ENCODE measurements at regions not wholly inside any gene's neighbourhood (a gene's known extent, or its start where the extent isn't known, plus 50 kb on each side); places are given as distances from the start of the nearest gene placed in this dataset.
"Not testable (repeated sequence)": the region's sequence is repeated elsewhere in the genome, so short reads cannot be mapped to it uniquely, and the experiment has no call there.

DNA sequence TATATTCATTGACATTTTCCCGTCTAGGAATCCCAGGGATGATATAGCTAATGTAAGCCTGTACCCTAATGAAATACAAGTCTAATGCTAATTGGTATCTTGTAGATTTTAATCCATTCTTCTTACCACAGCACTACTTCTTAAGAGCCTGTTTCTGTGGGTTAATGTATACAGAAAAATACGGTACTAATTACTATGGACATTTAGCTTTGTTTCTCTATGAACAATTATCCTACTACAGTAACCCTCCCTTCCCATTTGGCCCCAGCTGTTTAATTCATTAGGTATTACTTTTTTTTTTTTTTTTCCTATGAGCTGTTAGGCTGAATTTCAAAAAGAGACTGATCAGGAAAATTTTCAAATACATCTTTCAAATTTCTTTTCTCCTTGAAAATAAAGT, 245.1 kb upstream of the SLC7A11 start:
- Histone ChIP-seq H3K4me2 (ENCODE audit: low read length) (no peak overlapping the region), H3K9me3 (replicated peaks; ENCODE audit: low read length) (no peaks in the 10 kb centered on the region), H3K27me3 (ENCODE audit: control insufficient read depth, insufficient read depth, low read length) (no peaks in the 10 kb centered on the region), H3K4me3 (ENCODE audit: low read length) (no peak overlapping the region), H3K4me1 (ENCODE audit: control insufficient read depth, insufficient read depth, low read length) (peaks cover 9% of the 10 kb centered on the region), H3K9ac (ENCODE audit: low read depth, low read length) (no peak overlapping the region), H3K36me3 (ENCODE audit: insufficient read depth, low read length) (no peaks in the 10 kb centered on the region)

DNA sequence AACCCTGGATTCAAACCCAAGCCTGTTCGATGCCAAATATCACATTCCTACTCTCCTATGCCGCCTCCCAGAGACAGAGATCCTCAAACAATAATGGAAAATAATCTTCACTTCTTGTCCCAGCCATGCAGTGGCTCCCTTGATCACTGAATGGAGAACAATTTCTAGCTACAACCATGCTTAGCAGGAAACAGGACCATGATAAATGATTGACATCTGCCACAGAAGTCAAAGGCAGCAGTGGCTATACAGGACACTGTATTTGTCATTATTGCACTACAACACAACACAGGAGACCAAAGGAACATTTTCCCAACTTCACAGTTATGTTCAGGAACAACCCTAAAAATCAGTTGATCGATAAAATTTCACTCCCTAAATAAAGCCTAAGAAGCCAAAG, 243.3 kb upstream of the SLC7A11 start:
- H3K4me3 ChIP-seq (ENCODE audit: low read length) = no peak overlapping the region
- no peaks in the 10 kb centered on the region for H3K27me3 ChIP-seq (ENCODE audit: control insufficient read depth, insufficient read depth, low read length)
- no peaks in the 10 kb centered on the region for H3K9me3 ChIP-seq (replicated peaks; ENCODE audit: low read length)
- no peak overlapping the region for H3K4me2 ChIP-seq (ENCODE audit: low read length)
- H3K36me3 ChIP-seq (ENCODE audit: insufficient read depth, low read length) = no peaks in the 10 kb centered on the region
- H3K4me1 ChIP-seq (ENCODE audit: control insufficient read depth, insufficient read depth, low read length) = peaks cover 9% of the 10 kb centered on the region
- no peak overlapping the region for H3K9ac ChIP-seq (ENCODE audit: low read depth, low read length)

DNA sequence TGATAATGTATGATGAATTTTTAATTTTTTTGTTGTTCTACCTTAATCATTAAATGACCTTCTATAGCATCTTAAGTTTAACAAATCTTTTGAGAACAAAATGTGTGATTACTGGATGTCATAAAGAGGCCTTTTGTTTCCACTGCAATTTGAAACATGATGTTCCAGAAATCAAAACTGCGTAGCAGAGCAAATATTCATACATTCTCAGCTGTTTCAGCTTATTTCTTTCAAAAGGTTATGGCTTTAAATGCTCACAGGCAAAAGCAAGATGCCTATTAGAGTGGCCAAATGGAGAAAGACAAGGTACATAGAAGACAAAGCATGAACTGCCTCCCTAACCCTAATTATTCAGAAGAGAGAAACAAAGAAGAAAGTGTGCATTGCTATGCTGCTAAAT, 233.0 kb upstream of the SLC7A11 start:
- Histone ChIP-seq H3K4me1 (ENCODE audit: control insufficient read depth, insufficient read depth, low read length) (no peaks in the 10 kb centered on the region), H3K36me3 (ENCODE audit: insufficient read depth, low read length) (no peaks in the 10 kb centered on the region), H3K4me2 (ENCODE audit: low read length) (no peak overlapping the region), H3K4me3 (ENCODE audit: low read length) (no peak overlapping the region), H3K27me3 (ENCODE audit: control insufficient read depth, insufficient read depth, low read length) (no peaks in the 10 kb centered on the region), H3K9me3 (replicated peaks; ENCODE audit: low read length) (no peaks in the 10 kb centered on the region), H3K9ac (ENCODE audit: low read depth, low read length) (no peak overlapping the region)

DNA sequence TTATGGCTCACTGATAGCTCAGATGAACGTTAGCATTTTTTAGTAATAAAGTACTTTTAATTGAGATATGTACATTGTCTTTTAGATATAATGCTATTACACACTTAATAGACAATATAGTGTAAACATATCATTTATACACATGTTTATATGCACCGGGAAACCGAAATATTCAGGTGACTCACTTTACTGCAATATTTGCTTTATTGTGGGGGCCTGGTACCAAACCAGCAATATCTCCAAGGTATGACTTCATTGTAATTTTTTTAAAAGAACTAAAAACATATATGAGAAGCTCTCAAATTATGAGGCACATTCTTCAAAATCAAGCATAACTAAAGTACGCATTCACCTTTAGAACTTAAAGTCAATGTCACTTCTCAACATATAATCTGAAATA, 231.2 kb upstream of the SLC7A11 start:
- no peaks in the 10 kb centered on the region for H3K4me1 ChIP-seq (ENCODE audit: control insufficient read depth, insufficient read depth, low read length)
- no peak overlapping the region for H3K9ac ChIP-seq (ENCODE audit: low read depth, low read length)
- no peak overlapping the region for H3K4me2 ChIP-seq (ENCODE audit: low read length)
- H3K4me3 ChIP-seq (ENCODE audit: low read length) = no peak overlapping the region
- no peaks in the 10 kb centered on the region for H3K36me3 ChIP-seq (ENCODE audit: insufficient read depth, low read length)
- H3K9me3 ChIP-seq (replicated peaks; ENCODE audit: low read length) = no peaks in the 10 kb centered on the region
- no peaks in the 10 kb centered on the region for H3K27me3 ChIP-seq (ENCODE audit: control insufficient read depth, insufficient read depth, low read length)

DNA sequence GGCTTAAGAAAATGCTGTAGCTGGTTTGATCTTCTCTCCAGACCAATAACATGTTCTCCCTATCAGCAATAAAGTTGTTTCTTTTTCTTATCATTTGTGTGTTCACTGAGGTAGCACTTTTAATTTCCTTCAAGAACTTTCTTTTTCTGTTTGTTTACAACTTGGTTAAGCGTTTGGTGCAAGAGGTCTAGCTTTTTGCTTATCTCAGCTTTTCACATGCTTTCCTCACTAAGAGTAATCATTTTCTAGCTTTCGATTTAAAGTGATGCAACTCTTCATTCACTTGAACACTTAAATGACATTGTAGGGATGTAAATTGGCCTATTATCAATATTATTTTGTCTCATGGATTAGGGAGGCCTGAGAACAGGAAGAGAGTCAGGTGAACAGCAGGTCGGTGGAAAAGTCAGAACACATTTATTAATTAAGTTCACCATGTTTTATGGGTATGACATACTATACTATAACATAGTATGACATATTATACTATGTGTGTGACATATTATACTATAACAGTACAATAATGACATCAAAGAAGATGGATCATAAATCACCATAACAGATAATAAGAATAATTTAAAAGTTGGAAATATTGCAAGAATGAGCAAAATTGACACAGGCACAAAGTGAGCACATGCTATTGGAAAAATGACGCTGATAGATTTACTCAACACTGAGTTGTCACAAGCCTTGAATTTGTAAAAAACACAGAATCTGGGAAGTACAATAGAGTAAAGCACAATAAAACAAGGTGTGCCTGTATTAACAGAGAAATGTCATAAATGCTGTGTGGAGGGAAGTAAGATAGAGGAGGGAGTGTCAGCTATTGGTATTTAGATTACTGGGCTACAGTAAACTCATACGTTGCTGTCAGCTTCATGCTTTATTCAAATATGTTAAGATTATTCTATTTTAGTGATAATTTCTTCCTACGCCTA, 218.6 kb upstream of the SLC7A11 start:
- Histone ChIP-seq H3K9me3 (replicated peaks; ENCODE audit: low read length) (no peaks in the 10 kb centered on the region), H3K4me3 (ENCODE audit: low read length) (no peak overlapping the region), H3K27me3 (ENCODE audit: control insufficient read depth, insufficient read depth, low read length) (no peaks in the 10 kb centered on the region), H3K4me2 (ENCODE audit: low read length) (no peak overlapping the region), H3K36me3 (ENCODE audit: insufficient read depth, low read length) (no peaks in the 10 kb centered on the region), H3K4me1 (ENCODE audit: control insufficient read depth, insufficient read depth, low read length) (no peaks in the 10 kb centered on the region), H3K9ac (ENCODE audit: low read depth, low read length) (no peak overlapping the region)

DNA sequence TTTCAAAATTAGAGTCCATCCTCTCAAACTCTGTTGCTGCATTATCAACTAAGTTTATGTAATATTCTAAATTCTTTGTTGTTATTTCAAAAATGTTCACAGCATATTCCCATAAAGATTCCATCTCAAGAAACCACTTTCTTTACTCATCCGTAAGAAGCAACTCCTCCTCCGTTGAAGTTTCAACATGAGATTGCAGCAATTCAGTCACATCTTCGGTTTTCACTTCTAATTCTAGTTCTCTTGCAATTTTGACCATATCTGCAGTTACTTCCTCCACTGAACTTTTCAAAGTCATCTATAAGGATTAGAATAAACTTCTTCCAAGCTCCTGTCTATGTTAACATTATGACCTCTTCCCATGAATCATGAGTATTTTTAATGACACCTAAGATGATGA, 216.6 kb upstream of the SLC7A11 start:
- Histone ChIP-seq H3K9me3 (replicated peaks; ENCODE audit: low read length) (no peaks in the 10 kb centered on the region), H3K4me3 (ENCODE audit: low read length) (no peak overlapping the region), H3K9ac (ENCODE audit: low read depth, low read length) (no peak overlapping the region), H3K4me2 (ENCODE audit: low read length) (no peak overlapping the region), H3K4me1 (ENCODE audit: control insufficient read depth, insufficient read depth, low read length) (no peaks in the 10 kb centered on the region), H3K27me3 (ENCODE audit: control insufficient read depth, insufficient read depth, low read length) (no peaks in the 10 kb centered on the region), H3K36me3 (ENCODE audit: insufficient read depth, low read length) (no peaks in the 10 kb centered on the region)

DNA sequence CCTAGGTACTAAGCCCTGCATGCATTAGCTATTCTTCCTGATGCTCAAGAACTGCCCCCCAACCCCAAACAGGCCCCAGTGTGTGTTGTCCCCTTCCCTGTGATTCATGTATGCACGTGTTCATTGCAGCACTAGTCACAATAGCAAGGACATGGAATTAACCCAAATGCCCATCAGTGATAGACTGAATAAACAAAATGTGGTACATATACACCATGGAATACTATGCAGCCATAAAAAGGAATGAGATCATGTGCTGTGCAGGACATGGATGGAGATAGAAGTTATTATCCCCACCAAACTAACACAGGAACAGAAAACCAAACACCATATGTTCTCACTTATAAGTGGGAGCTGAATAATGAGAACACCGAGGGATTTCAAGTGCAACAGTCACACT, 214.2 kb upstream of the SLC7A11 start:
- not testable (repeated sequence) for H3K4me2 ChIP-seq (ENCODE audit: low read length); H3K4me3 ChIP-seq (ENCODE audit: low read length); H3K9ac ChIP-seq (ENCODE audit: low read depth, low read length); H3K27me3 ChIP-seq (ENCODE audit: control insufficient read depth, insufficient read depth, low read length); H3K9me3 ChIP-seq (replicated peaks; ENCODE audit: low read length); H3K4me1 ChIP-seq (ENCODE audit: control insufficient read depth, insufficient read depth, low read length); H3K36me3 ChIP-seq (ENCODE audit: insufficient read depth, low read length)

DNA sequence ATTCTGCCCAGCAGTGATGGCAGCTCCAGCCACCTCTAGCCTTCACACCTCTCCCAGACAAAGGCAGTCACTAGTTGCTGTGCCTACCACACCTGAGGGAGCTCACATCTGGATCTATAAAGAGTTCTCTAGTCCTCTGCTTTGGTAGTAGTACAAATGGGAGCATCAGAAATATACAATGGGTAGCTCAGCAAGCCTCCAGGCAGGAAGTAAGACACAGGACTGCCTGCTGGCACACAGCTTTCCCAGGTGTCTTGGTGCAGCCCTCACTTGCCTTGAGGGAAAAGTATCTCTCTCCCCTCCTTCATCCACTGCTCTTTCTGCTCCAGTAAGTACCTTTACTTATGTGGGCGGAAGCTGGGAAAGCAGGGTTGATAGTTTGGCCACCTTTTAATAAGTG, 212.9 kb upstream of the SLC7A11 start:
- Histone ChIP-seq H3K4me3 (ENCODE audit: low read length) (no peak overlapping the region), H3K9me3 (replicated peaks; ENCODE audit: low read length) (no peaks in the 10 kb centered on the region), H3K4me1 (ENCODE audit: control insufficient read depth, insufficient read depth, low read length) (no peaks in the 10 kb centered on the region), H3K9ac (ENCODE audit: low read depth, low read length) (no peak overlapping the region), H3K4me2 (ENCODE audit: low read length) (no peak overlapping the region), H3K36me3 (ENCODE audit: insufficient read depth, low read length) (no peaks in the 10 kb centered on the region), H3K27me3 (ENCODE audit: control insufficient read depth, insufficient read depth, low read length) (no peaks in the 10 kb centered on the region)

DNA sequence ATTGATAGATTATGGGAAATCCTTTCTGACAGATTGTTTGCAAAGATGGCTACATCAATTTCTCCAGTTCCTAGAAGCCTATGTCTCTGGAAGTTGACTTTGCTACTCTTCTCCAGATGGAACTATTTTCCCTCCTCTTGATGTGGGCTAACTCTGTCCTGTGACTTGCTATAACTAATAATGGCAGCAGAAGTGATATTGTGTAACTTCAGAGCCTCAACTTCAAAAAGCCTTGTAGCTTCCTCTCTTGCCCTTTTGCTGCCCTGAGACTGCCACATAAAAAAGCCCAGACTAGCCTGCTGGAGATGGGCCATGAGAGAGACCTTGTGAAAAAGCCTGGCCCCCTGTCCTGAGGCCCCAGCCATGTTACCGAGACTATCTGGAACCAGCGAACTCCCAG, 210.7 kb upstream of the SLC7A11 start:
- Histone ChIP-seq H3K9me3 (replicated peaks; ENCODE audit: low read length) (no peaks in the 10 kb centered on the region), H3K4me1 (ENCODE audit: control insufficient read depth, insufficient read depth, low read length) (no peaks in the 10 kb centered on the region), H3K9ac (ENCODE audit: low read depth, low read length) (no peak overlapping the region), H3K4me2 (ENCODE audit: low read length) (no peak overlapping the region), H3K36me3 (ENCODE audit: insufficient read depth, low read length) (no peaks in the 10 kb centered on the region), H3K27me3 (ENCODE audit: control insufficient read depth, insufficient read depth, low read length) (no peaks in the 10 kb centered on the region), H3K4me3 (ENCODE audit: low read length) (no peak overlapping the region)

DNA sequence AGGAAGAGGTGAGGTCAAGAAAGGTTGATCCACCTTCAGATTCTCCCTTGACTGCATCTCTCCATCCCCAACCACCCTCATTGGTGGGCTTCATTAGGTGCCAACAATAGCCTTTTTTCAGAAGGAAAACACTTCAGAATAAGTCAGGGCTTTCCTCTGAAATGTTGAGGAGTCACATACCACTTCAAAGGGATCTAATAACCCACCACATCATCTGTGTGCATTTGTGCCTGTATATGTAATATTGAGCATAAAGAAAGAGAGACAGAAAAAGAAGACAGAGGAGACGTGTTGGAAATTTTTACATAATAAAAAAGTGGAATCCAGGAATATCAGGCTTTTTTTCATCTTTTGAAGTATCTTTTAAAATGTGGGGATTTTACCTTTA, 209.1 kb upstream of the SLC7A11 start:
- H3K4me2 ChIP-seq (ENCODE audit: low read length) = no peak overlapping the region
- no peaks in the 10 kb centered on the region for H3K4me1 ChIP-seq (ENCODE audit: control insufficient read depth, insufficient read depth, low read length)
- no peak overlapping the region for H3K9ac ChIP-seq (ENCODE audit: low read depth, low read length)
- no peak overlapping the region for H3K4me3 ChIP-seq (ENCODE audit: low read length)
- no peaks in the 10 kb centered on the region for H3K9me3 ChIP-seq (replicated peaks; ENCODE audit: low read length)
- H3K27me3 ChIP-seq (ENCODE audit: control insufficient read depth, insufficient read depth, low read length) = no peaks in the 10 kb centered on the region
- no peaks in the 10 kb centered on the region for H3K36me3 ChIP-seq (ENCODE audit: insufficient read depth, low read length)

DNA sequence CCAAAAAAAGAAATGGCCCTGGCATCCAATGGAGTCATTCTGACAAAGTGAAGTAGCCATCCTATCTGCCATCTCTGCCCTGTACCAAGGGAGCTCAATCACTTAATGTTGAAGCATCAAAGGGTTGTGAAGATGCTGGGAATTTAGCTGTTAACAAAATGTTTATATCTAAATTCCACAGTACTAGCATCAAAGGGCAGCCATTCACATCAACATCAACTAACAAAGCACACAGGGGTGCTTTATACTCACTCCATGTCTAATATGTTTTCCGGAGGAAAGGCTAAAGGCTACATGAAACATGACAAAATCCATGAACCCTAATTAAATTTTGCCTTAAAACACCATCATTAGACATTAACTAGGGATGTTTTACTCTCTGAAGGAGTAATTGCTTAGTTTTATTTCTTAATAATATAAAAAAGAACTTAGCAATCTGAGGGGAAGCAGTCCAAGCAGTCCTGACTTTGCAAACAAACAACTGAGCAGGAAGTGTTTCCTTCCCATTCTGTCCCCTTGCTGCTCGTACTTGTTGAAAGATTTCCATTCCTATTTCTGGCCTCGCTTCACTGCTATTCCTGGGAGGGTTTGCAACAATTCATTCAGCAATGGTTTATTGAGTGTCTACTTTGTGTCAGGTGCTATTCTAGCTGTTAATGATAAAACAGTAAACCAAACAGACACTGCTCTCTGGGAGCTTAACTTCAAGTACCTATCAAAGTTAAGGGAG, 208.6 kb upstream of the SLC7A11 start:
- H3K36me3 ChIP-seq (ENCODE audit: insufficient read depth, low read length) = no peaks in the 10 kb centered on the region
- H3K4me2 ChIP-seq (ENCODE audit: low read length) = no peak overlapping the region
- H3K9me3 ChIP-seq (replicated peaks; ENCODE audit: low read length) = no peaks in the 10 kb centered on the region
- H3K9ac ChIP-seq (ENCODE audit: low read depth, low read length) = no peak overlapping the region
- no peak overlapping the region for H3K4me3 ChIP-seq (ENCODE audit: low read length)
- H3K27me3 ChIP-seq (ENCODE audit: control insufficient read depth, insufficient read depth, low read length) = no peaks in the 10 kb centered on the region
- H3K4me1 ChIP-seq (ENCODE audit: control insufficient read depth, insufficient read depth, low read length) = no peaks in the 10 kb centered on the region

DNA sequence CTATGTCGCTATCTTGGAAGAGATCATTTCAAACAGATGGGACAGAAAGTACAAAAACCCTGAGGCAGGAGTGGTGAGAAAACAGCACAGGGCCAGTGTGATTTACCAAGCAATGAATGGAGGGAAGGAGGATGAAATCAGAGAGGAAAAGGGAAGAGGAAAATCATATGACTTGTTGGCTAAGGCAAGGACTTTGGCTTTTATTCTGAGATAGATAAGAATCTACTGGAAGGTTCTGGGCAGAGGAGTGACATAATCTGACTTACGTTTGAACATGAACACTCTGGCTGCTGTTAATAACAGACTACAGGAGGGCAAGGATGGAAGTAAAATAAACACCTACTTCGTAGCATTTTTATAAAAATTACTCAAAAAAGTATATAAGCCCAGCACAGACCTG, 207.8 kb upstream of the SLC7A11 start:
- Histone ChIP-seq H3K4me3 (ENCODE audit: low read length) (no peak overlapping the region), H3K36me3 (ENCODE audit: insufficient read depth, low read length) (no peaks in the 10 kb centered on the region), H3K4me1 (ENCODE audit: control insufficient read depth, insufficient read depth, low read length) (no peaks in the 10 kb centered on the region), H3K9ac (ENCODE audit: low read depth, low read length) (no peak overlapping the region), H3K27me3 (ENCODE audit: control insufficient read depth, insufficient read depth, low read length) (no peaks in the 10 kb centered on the region), H3K4me2 (ENCODE audit: low read length) (no peak overlapping the region), H3K9me3 (replicated peaks; ENCODE audit: low read length) (no peaks in the 10 kb centered on the region)
